Thyroid gland (tissue), 4 donors: ENCODE measurements at regions not wholly inside any gene's neighbourhood (a gene's known extent, or its start where the extent isn't known, plus 50 kb on each side); places are given as distances from the start of the nearest gene placed in this dataset.

Experiments
- POLR2A ChIP-seq, 2 donors: fragments of 450-650 bp; IDR thresholded peaks; one replicate each; pipeline ENCODE4 v1.6.1; 2017; ENCODE audit warnings: antibody characterized with exemption in 2 of 2, mild to moderate bottlenecking in 2 of 2, moderate library complexity in 1 of 2
- TF ChIP-seq, protein P1 (sequence below), 6 experiments: fragments of 200-600 bp in 3 of 6; fragments of 450-650 bp in 3 of 6; sonication (generic) in 3 of 6; IDR thresholded peaks; one replicate each; pipeline ENCODE4 v1.5.1; 2016 to 2019; ENCODE audit warnings: antibody characterized with exemption in 6 of 6, mild to moderate bottlenecking in 2 of 6, inconsistent platforms in 1 of 6, moderate library complexity in 1 of 6

DNA sequence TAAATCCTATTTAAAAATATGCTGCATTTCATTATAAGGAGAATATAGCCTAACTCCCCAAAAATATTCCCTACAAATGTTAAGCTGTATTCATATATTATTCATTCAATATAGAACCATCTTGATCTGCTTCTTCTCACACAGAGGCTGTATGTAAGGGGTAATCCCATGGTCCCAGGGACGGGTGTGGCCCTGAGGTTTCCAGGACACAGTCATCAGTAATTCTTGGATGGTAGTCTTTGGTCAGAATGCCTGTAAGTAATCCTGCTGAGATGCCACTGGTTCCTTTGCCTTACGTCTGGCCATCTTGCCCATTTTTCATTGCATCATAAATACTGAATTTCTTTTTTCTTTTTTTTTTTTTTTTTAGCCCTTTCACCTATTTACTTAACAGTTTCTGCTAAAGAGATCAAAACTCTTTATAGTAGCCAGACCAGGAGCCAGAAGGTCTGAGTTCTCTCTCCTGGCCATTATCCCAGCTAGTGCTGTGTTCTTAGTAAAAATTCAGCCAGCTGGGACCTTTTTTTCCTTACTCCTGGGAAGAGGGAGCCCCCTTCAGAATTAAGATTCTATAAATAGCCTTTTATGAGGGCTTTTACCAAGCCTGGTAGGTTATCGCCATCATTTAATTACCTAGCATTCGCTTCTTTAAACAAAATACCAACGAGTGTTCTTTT lies 134.9 kb downstream of the SOX11 start:
- TF ChIP-seq, protein P1, sequence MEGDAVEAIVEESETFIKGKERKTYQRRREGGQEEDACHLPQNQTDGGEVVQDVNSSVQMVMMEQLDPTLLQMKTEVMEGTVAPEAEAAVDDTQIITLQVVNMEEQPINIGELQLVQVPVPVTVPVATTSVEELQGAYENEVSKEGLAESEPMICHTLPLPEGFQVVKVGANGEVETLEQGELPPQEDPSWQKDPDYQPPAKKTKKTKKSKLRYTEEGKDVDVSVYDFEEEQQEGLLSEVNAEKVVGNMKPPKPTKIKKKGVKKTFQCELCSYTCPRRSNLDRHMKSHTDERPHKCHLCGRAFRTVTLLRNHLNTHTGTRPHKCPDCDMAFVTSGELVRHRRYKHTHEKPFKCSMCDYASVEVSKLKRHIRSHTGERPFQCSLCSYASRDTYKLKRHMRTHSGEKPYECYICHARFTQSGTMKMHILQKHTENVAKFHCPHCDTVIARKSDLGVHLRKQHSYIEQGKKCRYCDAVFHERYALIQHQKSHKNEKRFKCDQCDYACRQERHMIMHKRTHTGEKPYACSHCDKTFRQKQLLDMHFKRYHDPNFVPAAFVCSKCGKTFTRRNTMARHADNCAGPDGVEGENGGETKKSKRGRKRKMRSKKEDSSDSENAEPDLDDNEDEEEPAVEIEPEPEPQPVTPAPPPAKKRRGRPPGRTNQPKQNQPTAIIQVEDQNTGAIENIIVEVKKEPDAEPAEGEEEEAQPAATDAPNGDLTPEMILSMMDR (IDR thresholded peaks at IDR 0.05) = no peak
- TF ChIP-seq POLR2A (IDR thresholded peaks at IDR 0.05) = no peak
